Spleen (tissue), 11 donors: ENCODE measurements at regions not wholly inside any gene's neighbourhood (a gene's known extent, or its start where the extent isn't known, plus 50 kb on each side); places are given as distances from the start of the nearest gene placed in this dataset.
A peak's percentile ranks its signal among the peaks of the same experiment; 100 is the strongest.

Source experiments
- DNase-seq: peaks from one replicate; pipeline ENCODE4 v3.0.0-alpha.2; 2020
- H3K27ac ChIP-seq, 8 donors: fragments of 200-600 bp; sonication (generic) in 7 of 8; 1 replicate in 4 of 8; 2 replicates in 4 of 8; pipeline versions ENCODE4 v1.5.0 to v1.8.0; 2016 to 2021; ENCODE audit warnings: inconsistent platforms in 4 of 8, mild to moderate bottlenecking in 4 of 8, moderate library complexity in 1 of 8
- H3K27me3 ChIP-seq, 7 donors: fragments of 200-600 bp; sonication (generic) in 6 of 7; replicated peaks in 1 of 7; 1 replicate in 4 of 7; 2 replicates in 3 of 7; pipeline versions ENCODE4 v1.5.0 to v1.8.0; 2016 to 2021; ENCODE audit warnings: inconsistent platforms in 3 of 7, mild to moderate bottlenecking in 1 of 7
- H3K36me3 ChIP-seq, 6 donors: fragments of 200-600 bp; sonication (generic) in 5 of 6; 1 replicate in 4 of 6; 2 replicates in 2 of 6; pipeline versions ENCODE4 v1.5.0 to v1.8.0; 2016 to 2021; ENCODE audit warnings: inconsistent platforms in 2 of 6
- H3K4me1 ChIP-seq, 6 donors: fragments of 200-600 bp; sonication (generic) in 5 of 6; 1 replicate in 3 of 6; 2 replicates in 3 of 6; pipeline versions ENCODE4 v1.5.0 to v1.8.0; 2016 to 2021; ENCODE audit warnings: inconsistent platforms in 3 of 6
- H3K4me3 ChIP-seq, 8 donors: fragments of 200-600 bp; sonication (generic) in 7 of 8; 1 replicate in 4 of 8; 2 replicates in 4 of 8; pipeline versions ENCODE4 v1.5.0 to v1.8.0; 2016 to 2021; ENCODE audit warnings: inconsistent platforms in 4 of 8, mild to moderate bottlenecking in 4 of 8, moderate library complexity in 2 of 8
- H3K9me3 ChIP-seq, 8 donors: fragments of 200-600 bp; sonication (generic) in 7 of 8; 1 replicate in 4 of 8; 2 replicates in 4 of 8; pipeline versions ENCODE4 v1.5.0 to v1.8.0; 2016 to 2021; ENCODE audit warnings: inconsistent platforms in 4 of 8
- POLR2A ChIP-seq, 3 donors: fragments of 450-650 bp; IDR thresholded peaks; one replicate each; pipeline ENCODE4 v1.5.1; 2017; ENCODE audit warnings: antibody characterized with exemption in 3 of 3, mild to moderate bottlenecking in 1 of 3
- POLR2AphosphoS5 ChIP-seq, 3 donors: sonication (generic); formaldehyde crosslinking; IDR thresholded peaks; one replicate each; pipeline ENCODE4 v1.5.1; 2017; ENCODE audit warnings: antibody characterized with exemption in 3 of 3
- WGBS, 5 donors: extraction: QIAGEN DNeasy Blood & Tissue Kit in 3 of 5; methylation state at CpG; one replicate each; pipeline versions ENCODE4 v1.1.5 to v1.1.7; 2013 to 2018; 5-methylcytosine and 5-hydroxymethylcytosine counted together
- intact Hi-C: fragments of 100-400 bp; cut with DNase I; formaldehyde crosslinking; loops from one replicate; pipeline ENCODE4 v1.15.0; 2023; ENCODE audit warnings: low total_unique reads
- TF ChIP-seq, protein P1 (sequence below), 11 experiments: fragments of 200-600 bp in 7 of 11; fragments of 450-650 bp in 4 of 11; sonication (generic) in 4 of 11; IDR thresholded peaks in 8 of 11; conservative IDR thresholded peaks in 3 of 11; 1 replicate in 7 of 11; 2 replicates in 4 of 11; pipeline versions ENCODE4 v1.4.0 to v1.8.0; 2016 to 2021; ENCODE audit warnings: antibody characterized with exemption in 11 of 11, inconsistent platforms in 4 of 11, mild to moderate bottlenecking in 1 of 11
- donor health status: healthy with polysubstance abuse.
- donor health status: DM: no; HTN: no; CAD: no; lungs with moderate emphysema.
- donor health status: DM: no; HTN: no; CAD: no.
- donor health status: Bipolar disorder and iron deficiency.
- donor health status: healthy.
- donor health status: DM: no; HTN: no; CAD: no.
- donor health status: DM: yes; HTN: yes; CAD: no.

- no peak overlapping the region for H3K27ac ChIP-seq
- no peaks in the 10 kb centered on the region for H3K36me3 ChIP-seq
- TF ChIP-seq, protein P1, sequence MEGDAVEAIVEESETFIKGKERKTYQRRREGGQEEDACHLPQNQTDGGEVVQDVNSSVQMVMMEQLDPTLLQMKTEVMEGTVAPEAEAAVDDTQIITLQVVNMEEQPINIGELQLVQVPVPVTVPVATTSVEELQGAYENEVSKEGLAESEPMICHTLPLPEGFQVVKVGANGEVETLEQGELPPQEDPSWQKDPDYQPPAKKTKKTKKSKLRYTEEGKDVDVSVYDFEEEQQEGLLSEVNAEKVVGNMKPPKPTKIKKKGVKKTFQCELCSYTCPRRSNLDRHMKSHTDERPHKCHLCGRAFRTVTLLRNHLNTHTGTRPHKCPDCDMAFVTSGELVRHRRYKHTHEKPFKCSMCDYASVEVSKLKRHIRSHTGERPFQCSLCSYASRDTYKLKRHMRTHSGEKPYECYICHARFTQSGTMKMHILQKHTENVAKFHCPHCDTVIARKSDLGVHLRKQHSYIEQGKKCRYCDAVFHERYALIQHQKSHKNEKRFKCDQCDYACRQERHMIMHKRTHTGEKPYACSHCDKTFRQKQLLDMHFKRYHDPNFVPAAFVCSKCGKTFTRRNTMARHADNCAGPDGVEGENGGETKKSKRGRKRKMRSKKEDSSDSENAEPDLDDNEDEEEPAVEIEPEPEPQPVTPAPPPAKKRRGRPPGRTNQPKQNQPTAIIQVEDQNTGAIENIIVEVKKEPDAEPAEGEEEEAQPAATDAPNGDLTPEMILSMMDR (IDR thresholded peaks at IDR 0.05 in 8 of 11, conservative IDR thresholded peaks at IDR 0.05 in 3 of 11): no peak
- TF ChIP-seq POLR2AphosphoS5 (IDR thresholded peaks at IDR 0.05): no peak
- TF ChIP-seq POLR2A (IDR thresholded peaks at IDR 0.05): no peak
- intact Hi-C loops: no loop called here
- H3K4me1 ChIP-seq: peaks cover 0 to 4% (median 0%) of the 10 kb centered on the region in 6 donors
- H3K4me3 ChIP-seq: no peak overlapping the region
- no peak for DNase-seq
- WGBS, 5 donors: 31 to 63% (median 53%) methylated on average over 1 of the region's 1 CpG
- H3K9me3 ChIP-seq: no peaks in the 10 kb centered on the region
- H3K27me3 ChIP-seq: peaks cover 0 to 6% (median 0%) of the 10 kb centered on the region in 7 donors
Observed at GRCh38 chr16:66064801-66065530, 301.5 kb upstream of the CDH5 start.

GRCh38 chr16:66058832-66059231 is 307.7 kb upstream of the CDH5 start:
- Histone ChIP-seq H3K36me3 (no peaks in the 10 kb centered on the region), H3K4me1 (no peaks in the 10 kb centered on the region), H3K27ac (no peak overlapping the region), H3K27me3 (peaks cover 0 to 6% (median 0%) of the 10 kb centered on the region in 7 donors), H3K4me3 (no peak overlapping the region), H3K9me3 (no peaks in the 10 kb centered on the region)
- DNase-seq: no peak
- intact Hi-C loops: no loop called here
- TF ChIP-seq, protein P1 (IDR thresholded peaks at IDR 0.05 in 8 of 11, conservative IDR thresholded peaks at IDR 0.05 in 3 of 11): no peak
- TF ChIP-seq POLR2A (IDR thresholded peaks at IDR 0.05): no peak
- TF ChIP-seq POLR2AphosphoS5 (IDR thresholded peaks at IDR 0.05): no peak
- WGBS, 5 donors: 60 to 72% (median 69%) methylated on average over 1 of the region's 1 CpG

- Histone ChIP-seq H3K4me1 (no peaks in the 10 kb centered on the region), H3K4me3 (no peak overlapping the region), H3K27ac (peak overlapping the region in 1 of 8 donors; percentile 2)
Observed at GRCh38 chr16:66058172-66058691, 308.3 kb upstream of the CDH5 start.

GRCh38 chr16:66057057-66057456 is 309.4 kb upstream of the CDH5 start:
- intact Hi-C loops: no loop called here
- Histone ChIP-seq H3K9me3 (no peaks in the 10 kb centered on the region), H3K36me3 (no peaks in the 10 kb centered on the region), H3K4me3 (no peak overlapping the region), H3K27ac (no peak overlapping the region), H3K27me3 (peaks cover 0 to 6% (median 0%) of the 10 kb centered on the region in 7 donors), H3K4me1 (no peaks in the 10 kb centered on the region)
- TF ChIP-seq POLR2AphosphoS5 (IDR thresholded peaks at IDR 0.05) (no peak), POLR2A (IDR thresholded peaks at IDR 0.05) (no peak)
- TF ChIP-seq, protein P1 (IDR thresholded peaks at IDR 0.05 in 8 of 11, conservative IDR thresholded peaks at IDR 0.05 in 3 of 11): no peak
- WGBS, 5 donors: 78 to 95% (median 86%) methylated on average over 3 of the region's 3 CpGs
- no peak for DNase-seq

More at GRCh38 chr16:66058172-66058691, 308.3 kb upstream of the CDH5 start:
- no peak for TF ChIP-seq POLR2AphosphoS5 (IDR thresholded peaks at IDR 0.05)
- TF ChIP-seq, protein P1 (IDR thresholded peaks at IDR 0.05 in 8 of 11, conservative IDR thresholded peaks at IDR 0.05 in 3 of 11): no peak
- H3K9me3 ChIP-seq: no peaks in the 10 kb centered on the region
- peaks cover 0 to 6% (median 0%) of the 10 kb centered on the region in 7 donors for H3K27me3 ChIP-seq
- intact Hi-C loops: no loop called here
- DNase-seq: no peak
- no peaks in the 10 kb centered on the region for H3K36me3 ChIP-seq
- WGBS, 5 donors: 80 to 90% (median 83%) methylated on average over 8 of the region's 8 CpGs
